H1 (cell line): ENCODE measurements at regions not wholly inside any gene's neighbourhood (a gene's known extent, or its start where the extent isn't known, plus 50 kb on each side); places are given as distances from the start of the nearest gene placed in this dataset.

ENCODE experiments used
- ASH2L ChIP-seq: fragments of 200-600, 300-600 bp; sonication (generic); IDR thresholded peaks from one replicate; pipeline ENCODE4 v1.7.1; 2017; ENCODE audit warnings: low read length
- CHD7 ChIP-seq: fragments of 300-600 bp; sonication (generic); IDR thresholded peaks from 2 replicates; pipeline ENCODE4 v1.7.1; 2012; ENCODE audit warnings: low read length, moderate library complexity, mild to moderate bottlenecking, inconsistent platforms; ENCODE audit not compliant: insufficient replicate concordance
- POLR2AphosphoS5 ChIP-seq: IDR thresholded peaks from 2 replicates; pipeline ENCODE4 v1.6.1; 2011; ENCODE audit warnings: low read depth, low read length
- SIX5 ChIP-seq: IDR thresholded peaks from 2 replicates; pipeline ENCODE4 v1.6.1; 2011; ENCODE audit warnings: mild to moderate bottlenecking, low read depth, low read length
- SUZ12 ChIP-seq: fragments of 200-600 bp; sonication (generic); IDR thresholded peaks from 2 replicates; pipeline ENCODE4 v1.6.1; 2012; ENCODE audit warnings: mild to moderate bottlenecking, inconsistent platforms, low read length, moderate library complexity, mixed read lengths
- TAF7 ChIP-seq: optimal IDR thresholded peaks from 2 replicates; pipeline ENCODE3; 2011; ENCODE audit warnings: low read depth, mild to moderate bottlenecking, inconsistent platforms, low read length, moderate library complexity, borderline replicate concordance

- TF ChIP-seq CHD7, result no peak
- TF ChIP-seq ASH2L, result no peak
- TF ChIP-seq SIX5, result no peak
- no peak for TF ChIP-seq POLR2AphosphoS5
- no peak for TF ChIP-seq TAF7
- TF ChIP-seq SUZ12, result no peak
Observed at GRCh38 chr7:32802305-32802910, 89.2 kb downstream of the KBTBD2 start (continued).
